K562 (cell line): ENCODE measurements at regions not wholly inside any gene's neighbourhood (a gene's known extent, or its start where the extent isn't known, plus 50 kb on each side); places are given as distances from the start of the nearest gene placed in this dataset.

Experiments used
- CEBPB ChIP-seq: fragments of 450-650 bp; IDR thresholded peaks from 2 replicates; pipeline ENCODE4 v1.6.1; 2016; ENCODE audit warnings: missing genetic modification characterization, missing compliant biosample characterization
- CHD2 ChIP-seq: IDR thresholded peaks from 2 replicates; pipeline ENCODE4 v1.6.1; 2011; ENCODE audit warnings: low read depth, low read length
- CTCF ChIP-seq, 3 experiments: IDR thresholded peaks in 2 of 3; conservative IDR thresholded peaks in 1 of 3; 2 replicates each; pipeline ENCODE4 v1.5.1; 2011 to 2012; ENCODE audit warnings: low read length in 3 of 3, mild to moderate bottlenecking in 3 of 3, control low read depth in 2 of 3, improper control_type of control experiment in 1 of 3, inconsistent platforms in 1 of 3, low read depth in 1 of 3, mixed read lengths in 1 of 3, moderate library complexity in 1 of 3; ENCODE audit not compliant: insufficient read depth in 2 of 3
- GATA2 ChIP-seq: sonication (generic); formaldehyde crosslinking; IDR thresholded peaks from 2 replicates; pipeline ENCODE4 v1.4.0; 2020; ENCODE audit warnings: mild to moderate bottlenecking, missing genetic modification reagents
- MCM3 ChIP-seq: fragments of 450-650 bp; IDR thresholded peaks from 2 replicates; pipeline ENCODE4 v1.6.1; 2016
- NBN ChIP-seq: fragments of 450-650 bp; IDR thresholded peaks from 2 replicates; pipeline ENCODE4 v1.6.1; 2016; ENCODE audit warnings: low read depth, mild to moderate bottlenecking
- NFIC ChIP-seq: fragments of 450-650 bp; IDR thresholded peaks from 2 replicates; pipeline ENCODE4 v1.6.1; 2017; ENCODE audit warnings: mild to moderate bottlenecking, inconsistent platforms
- SREBF2 ChIP-seq: sonication (generic); formaldehyde crosslinking; IDR thresholded peaks from 2 replicates; pipeline ENCODE4 v1.4.0; 2020; ENCODE audit warnings: mild to moderate bottlenecking, missing genetic modification reagents
- TAL1 ChIP-seq: fragments of 450-650 bp; IDR thresholded peaks from 2 replicates; pipeline ENCODE4 v1.6.1; 2016; ENCODE audit warnings: mild to moderate bottlenecking
- ZBTB1 ChIP-seq: sonication (generic); formaldehyde crosslinking; IDR thresholded peaks from 2 replicates; pipeline ENCODE4 v1.8.1; 2023; ENCODE audit warnings: missing genetic modification reagents, low read depth, mild to moderate bottlenecking, borderline replicate concordance
- ZBTB8A ChIP-seq: fragments of 450-650 bp; IDR thresholded peaks from 2 replicates; pipeline ENCODE4 v1.6.1; 2018; ENCODE audit warnings: mild to moderate bottlenecking, moderate library complexity; ENCODE audit not compliant: partially characterized antibody
- ZKSCAN1 ChIP-seq: fragments of 150-350 bp; IDR thresholded peaks from 2 replicates; pipeline ENCODE4 v1.6.1; 2016; ENCODE audit warnings: low read depth, low read length
- ZNF444 ChIP-seq: fragments of 250-450 bp; sonication (Bioruptor Pico); IDR thresholded peaks from 2 replicates; pipeline ENCODE4 v1.4.0; 2020; ENCODE audit warnings: mild to moderate bottlenecking, moderate library complexity

GRCh38 chr12:46579474-46579873, 206.9 kb upstream of the SLC38A2 start:
- no peak for TF ChIP-seq ZKSCAN1
- no peak for TF ChIP-seq MCM3
- no peak for TF ChIP-seq CHD2
- no peak for TF ChIP-seq NBN
- TF ChIP-seq GATA2 (CRISPR knock-in tag) = no peak
- no peak for TF ChIP-seq NFIC
- no peak for TF ChIP-seq CTCF (IDR thresholded peaks at IDR 0.05 in 2 of 3, conservative IDR thresholded peaks at IDR 0.05 in 1 of 3; ENCODE audit: insufficient read depth in 2 of 3, low read depth in 1 of 3, low read length in 3 of 3)
- no peak for TF ChIP-seq ZBTB8A
- no peak for TF ChIP-seq CEBPB (tag)
- TF ChIP-seq ZNF444 = no peak
- TF ChIP-seq ZBTB1 (CRISPR knock-in tag) = no peak
- TF ChIP-seq TAL1 = no peak
- no peak for TF ChIP-seq SREBF2
